ENCODE measurements at regions not wholly inside any gene's neighbourhood (a gene's known extent, or its start where the extent isn't known, plus 50 kb on each side); places are given as distances from the start of the nearest gene placed in this dataset.

DNA sequence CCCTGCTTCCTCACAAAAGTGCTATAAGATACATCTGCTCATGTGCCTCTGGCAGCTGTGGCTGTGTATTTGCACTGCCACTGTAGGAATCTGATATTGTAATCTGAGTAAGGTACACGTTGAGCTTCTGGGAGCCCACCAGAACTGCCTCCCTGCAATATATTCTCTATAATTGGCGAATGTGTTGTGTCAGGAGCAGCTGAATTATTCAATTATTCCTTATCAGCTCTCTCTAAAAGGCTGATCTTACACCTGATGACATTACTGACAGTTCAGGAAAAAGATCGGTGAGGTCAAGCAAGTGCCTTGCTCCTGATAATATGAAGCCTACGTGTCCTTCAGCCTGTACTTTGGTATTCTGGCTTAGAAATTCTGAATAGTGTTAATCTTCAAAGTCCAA is 1015.0 kb downstream of the CDH9 start:
- TF ChIP-seq PAX5 (IDR thresholded peaks at IDR 0.05; ENCODE audit: insufficient read depth, low read length, severe bottlenecking) (no peak), POU2F2 (IDR thresholded peaks at IDR 0.05; ENCODE audit: low read depth, low read length) (no peak)
